Activated CD8-positive, alpha-beta T cell treated with anti-CD3 and anti-CD28 coated beads, Interleukin-2, amount 10 ng/mL, durations not matched to agents 7 days and 5 days (primary cell): ENCODE measurements at regions not wholly inside any gene's neighbourhood (a gene's known extent, or its start where the extent isn't known, plus 50 kb on each side); places are given as distances from the start of the nearest gene placed in this dataset.

Experiments
- ATAC-seq: fragments of 150-1000 bp; cut with Tn5 transposase; one replicate; pipeline ENCODE4 v1.10.0; 2021; ENCODE audit warnings: moderate library complexity
- CTCF ChIA-PET: fragments of 350-600 bp; sonication (Branson Sonifier 250); formaldehyde crosslinking; loops from one replicate; lab custom pipeline; 2021; ENCODE audit warnings: antibody characterized with exemption; lab: Charles Lee
- POLR2A ChIA-PET: fragments of 350-600 bp; sonication (Branson Sonifier 250); formaldehyde crosslinking; loops from one replicate; lab custom pipeline; 2021; ENCODE audit warnings: antibody characterized with exemption; lab: Charles Lee
- DNase-seq: peaks from one replicate; pipeline ENCODE4 v3.0.0-alpha.2; 2020
- H3K27ac Mint-ChIP-seq: one replicate; pipeline ENCODE4 v1.8.0; 2021; ENCODE audit warnings: mild to moderate bottlenecking, mixed read lengths
- H3K27me3 Mint-ChIP-seq: one replicate; pipeline ENCODE4 v1.8.0; 2021; ENCODE audit warnings: low read depth, mixed read lengths
- H3K36me3 Mint-ChIP-seq: one replicate; pipeline ENCODE4 v1.8.0; 2021; ENCODE audit warnings: low read depth, mixed read lengths
- H3K4me1 Mint-ChIP-seq: one replicate; pipeline ENCODE4 v1.8.0; 2021; ENCODE audit warnings: low read depth, mixed read lengths
- H3K4me3 Mint-ChIP-seq: one replicate; pipeline ENCODE4 v1.8.0; 2021; ENCODE audit warnings: mild to moderate bottlenecking, mixed read lengths
- H3K9me3 Mint-ChIP-seq: one replicate; pipeline ENCODE4 v1.8.0; 2022; ENCODE audit warnings: mixed read lengths; ENCODE audit not compliant: insufficient read depth

DNA sequence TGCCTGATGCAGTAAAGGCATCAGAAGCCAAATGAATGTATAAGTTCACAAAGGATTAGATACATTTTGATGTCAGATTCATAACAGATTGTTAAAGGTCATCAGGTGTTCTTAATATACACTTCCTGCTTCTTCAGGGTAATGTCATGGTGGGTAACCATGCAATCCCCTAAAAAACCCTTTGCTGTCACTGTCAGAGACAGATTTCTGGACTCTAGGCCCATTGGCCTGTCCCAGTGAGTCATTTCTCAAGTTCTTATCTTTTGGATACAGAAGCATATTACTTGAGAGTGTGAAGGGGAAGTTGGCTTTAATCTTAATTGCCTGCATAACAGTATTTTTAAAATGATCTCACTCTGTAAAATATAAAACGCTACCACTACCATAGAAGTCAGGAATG is 895.6 kb upstream of the MAP3K7 start:
- ATAC-seq = no peak
- ChIA-PET POLR2A (no interaction called here), CTCF (no interaction called here)
- H3K27me3 Mint-ChIP-seq = no peaks in the 10 kb centered on the region
- no peak for DNase-seq
- no peaks in the 10 kb centered on the region for H3K36me3 Mint-ChIP-seq
- no peak overlapping the region for H3K27ac Mint-ChIP-seq
- H3K9me3 Mint-ChIP-seq = no peaks in the 10 kb centered on the region
- no peak overlapping the region for H3K4me3 Mint-ChIP-seq
- no peaks in the 10 kb centered on the region for H3K4me1 Mint-ChIP-seq

DNA sequence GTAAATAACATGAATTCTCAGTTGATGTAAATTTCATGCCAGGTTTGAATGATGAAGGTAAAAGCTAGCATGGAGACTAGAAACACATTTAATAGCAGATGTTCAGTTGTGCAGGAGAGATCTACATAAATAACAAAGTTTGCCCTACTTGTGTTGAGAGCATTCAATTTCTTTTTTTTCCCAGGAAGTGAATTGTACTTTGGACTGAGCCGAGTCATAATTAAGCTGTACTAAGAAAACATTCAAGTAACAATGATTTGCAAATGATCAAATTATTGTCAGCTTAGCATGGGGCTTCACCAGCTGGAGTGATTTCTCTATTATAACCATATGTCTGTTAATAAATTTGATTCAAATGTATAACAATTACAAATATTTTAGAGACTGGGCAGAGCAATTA is 893.5 kb upstream of the MAP3K7 start:
- ATAC-seq (no peak), DNase-seq (no peak)
- CTCF ChIA-PET = no interaction called here
- Mint-ChIP-seq H3K36me3 (no peaks in the 10 kb centered on the region), H3K4me1 (no peaks in the 10 kb centered on the region), H3K9me3 (no peaks in the 10 kb centered on the region), H3K27me3 (no peaks in the 10 kb centered on the region), H3K4me3 (no peak overlapping the region), H3K27ac (no peak overlapping the region)
- POLR2A ChIA-PET = no interaction called here

DNA sequence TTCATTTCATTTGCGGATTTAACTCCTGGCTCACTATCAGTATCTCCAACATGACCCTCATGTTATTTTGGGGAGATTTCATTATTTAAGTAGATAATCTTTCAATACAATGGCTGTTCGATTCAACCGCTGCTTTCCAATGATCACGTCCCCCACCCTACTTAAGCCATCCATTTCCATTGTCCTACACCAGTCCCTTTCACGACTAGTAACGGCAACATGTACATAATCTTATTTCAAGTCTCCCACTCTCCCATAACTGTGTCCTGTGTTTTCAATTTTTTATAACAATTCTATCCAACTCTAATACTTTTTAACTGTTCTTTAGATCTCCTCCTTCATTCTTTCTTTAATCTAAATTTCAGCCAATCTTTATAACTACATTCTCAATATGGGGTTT is 890.8 kb upstream of the MAP3K7 start:
- Mint-ChIP-seq H3K9me3 (no peaks in the 10 kb centered on the region), H3K27ac (no peak overlapping the region), H3K27me3 (no peaks in the 10 kb centered on the region), H3K36me3 (no peaks in the 10 kb centered on the region), H3K4me3 (no peak overlapping the region), H3K4me1 (no peaks in the 10 kb centered on the region)
- ChIA-PET CTCF (no interaction called here), POLR2A (no interaction called here)
- no peak for ATAC-seq
- DNase-seq = no peak

DNA sequence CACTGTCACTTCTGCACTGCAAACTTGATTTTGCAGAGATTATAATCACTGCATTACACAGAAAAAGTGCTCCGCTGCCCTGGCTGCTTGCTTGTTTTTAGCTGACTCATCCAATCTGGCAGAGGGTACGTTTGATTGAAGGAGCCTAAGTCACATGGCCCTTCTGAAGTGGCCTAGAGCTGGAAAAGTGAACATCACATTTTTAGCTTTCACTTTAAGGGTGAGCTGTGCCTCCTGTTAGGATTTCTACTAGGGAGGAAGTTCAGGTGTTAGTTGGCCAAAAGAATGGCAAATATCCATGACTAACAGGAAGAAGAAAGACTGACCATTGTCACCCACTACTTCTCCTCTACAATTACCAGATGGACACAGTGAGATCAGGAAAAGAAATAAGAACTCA is 889.1 kb upstream of the MAP3K7 start:
- no peaks in the 10 kb centered on the region for H3K9me3 Mint-ChIP-seq
- no peak for DNase-seq
- no peak for ATAC-seq
- ChIA-PET POLR2A (no interaction called here), CTCF (no interaction called here)
- H3K4me3 Mint-ChIP-seq = no peak overlapping the region
- no peaks in the 10 kb centered on the region for H3K36me3 Mint-ChIP-seq
- no peaks in the 10 kb centered on the region for H3K27me3 Mint-ChIP-seq
- no peak overlapping the region for H3K27ac Mint-ChIP-seq
- H3K4me1 Mint-ChIP-seq = no peaks in the 10 kb centered on the region

DNA sequence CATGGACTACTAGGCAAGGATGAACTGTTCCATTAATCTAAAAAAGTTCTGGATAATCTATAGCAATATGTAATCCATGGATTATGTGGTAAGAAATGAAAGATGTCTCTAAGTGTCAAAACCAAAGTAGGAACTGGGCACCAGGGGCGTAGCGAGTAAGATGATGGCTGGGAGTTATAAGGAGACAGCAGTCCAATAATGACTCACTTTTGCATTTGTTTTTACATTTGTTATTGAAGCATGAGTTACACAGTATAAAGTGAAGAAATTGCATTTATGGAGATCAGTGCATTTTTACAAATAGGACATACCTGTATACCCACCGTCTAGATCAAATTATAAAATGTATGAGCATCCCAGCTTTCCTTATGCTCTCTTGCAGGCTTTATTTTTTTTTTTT is 878.5 kb upstream of the MAP3K7 start:
- ATAC-seq (no peak), DNase-seq (no peak)
- Mint-ChIP-seq H3K9me3 (no peaks in the 10 kb centered on the region), H3K27me3 (no peaks in the 10 kb centered on the region), H3K4me1 (no peaks in the 10 kb centered on the region), H3K36me3 (no peaks in the 10 kb centered on the region), H3K27ac (no peak overlapping the region), H3K4me3 (no peak overlapping the region)
- POLR2A ChIA-PET = no interaction called here
- CTCF ChIA-PET = no interaction called here

DNA sequence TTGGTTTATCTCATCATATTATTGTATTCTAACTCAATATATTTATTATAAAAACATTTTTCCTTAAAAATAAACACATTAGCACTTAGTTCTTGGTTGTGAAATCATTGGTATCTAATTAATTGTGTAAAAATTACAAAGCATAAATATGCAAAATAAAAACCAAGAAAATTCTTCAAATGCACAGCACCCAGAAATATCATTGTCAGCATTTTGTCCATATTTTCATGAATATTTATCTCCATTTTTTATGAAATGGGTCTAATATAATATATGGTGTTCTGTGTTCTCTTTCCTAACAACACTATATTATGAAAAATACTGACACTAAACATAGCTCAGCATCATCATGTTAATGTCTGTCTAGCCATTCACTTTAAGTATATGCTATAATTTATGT is 877.8 kb upstream of the MAP3K7 start:
- no peak overlapping the region for H3K27ac Mint-ChIP-seq
- H3K9me3 Mint-ChIP-seq = no peaks in the 10 kb centered on the region
- ChIA-PET CTCF (no interaction called here), POLR2A (no interaction called here)
- no peaks in the 10 kb centered on the region for H3K36me3 Mint-ChIP-seq
- H3K4me3 Mint-ChIP-seq = no peak overlapping the region
- ATAC-seq (no peak), DNase-seq (no peak)
- no peaks in the 10 kb centered on the region for H3K27me3 Mint-ChIP-seq
- H3K4me1 Mint-ChIP-seq = no peaks in the 10 kb centered on the region

DNA sequence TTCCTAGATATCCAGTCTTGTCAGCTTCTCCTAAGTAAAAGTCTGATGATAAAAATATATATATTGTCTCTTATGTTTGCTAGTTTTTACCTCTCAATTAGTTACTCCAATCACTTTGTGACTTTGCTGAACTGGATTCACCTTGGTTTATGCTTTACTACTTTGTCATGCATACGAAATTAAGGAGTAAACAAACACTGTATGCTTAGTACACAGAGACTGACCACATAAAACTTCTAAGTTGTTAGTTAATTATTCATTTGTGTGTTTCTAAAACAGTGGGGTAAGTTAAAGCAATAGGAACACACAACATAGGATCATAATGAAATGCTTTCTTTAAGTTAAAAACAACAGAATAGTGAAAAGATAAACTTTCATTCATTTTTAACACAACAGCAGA is 877.3 kb upstream of the MAP3K7 start:
- no peak for DNase-seq
- H3K4me1 Mint-ChIP-seq = no peaks in the 10 kb centered on the region
- ATAC-seq = no peak
- H3K36me3 Mint-ChIP-seq = no peaks in the 10 kb centered on the region
- H3K9me3 Mint-ChIP-seq = no peaks in the 10 kb centered on the region
- H3K4me3 Mint-ChIP-seq = no peak overlapping the region
- POLR2A ChIA-PET = no interaction called here
- CTCF ChIA-PET = no interaction called here
- H3K27ac Mint-ChIP-seq = no peak overlapping the region
- no peaks in the 10 kb centered on the region for H3K27me3 Mint-ChIP-seq

DNA sequence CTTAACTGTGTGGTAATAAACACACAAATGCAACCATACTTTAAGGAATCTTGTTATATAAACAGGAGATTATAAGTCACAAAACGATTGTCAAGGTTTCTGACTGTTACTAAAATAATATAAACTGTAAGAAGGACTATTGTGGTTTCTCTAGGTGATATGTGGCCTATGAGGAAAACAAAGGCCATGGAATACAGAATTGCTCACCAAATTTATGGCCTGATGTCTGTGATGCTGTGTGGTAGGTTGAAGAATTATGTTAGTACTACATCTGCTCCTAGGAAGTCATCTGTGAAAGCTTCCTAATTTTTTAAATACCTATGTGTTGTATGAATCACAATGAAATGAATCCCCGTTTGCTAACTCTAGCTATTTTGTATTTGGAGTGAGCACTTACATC is 875.4 kb upstream of the MAP3K7 start:
- Mint-ChIP-seq H3K27ac (no peak overlapping the region), H3K9me3 (no peaks in the 10 kb centered on the region), H3K27me3 (no peaks in the 10 kb centered on the region), H3K4me1 (no peaks in the 10 kb centered on the region), H3K36me3 (no peaks in the 10 kb centered on the region), H3K4me3 (no peak overlapping the region)
- ChIA-PET CTCF (no interaction called here), POLR2A (no interaction called here)
- ATAC-seq = no peak
- no peak for DNase-seq

DNA sequence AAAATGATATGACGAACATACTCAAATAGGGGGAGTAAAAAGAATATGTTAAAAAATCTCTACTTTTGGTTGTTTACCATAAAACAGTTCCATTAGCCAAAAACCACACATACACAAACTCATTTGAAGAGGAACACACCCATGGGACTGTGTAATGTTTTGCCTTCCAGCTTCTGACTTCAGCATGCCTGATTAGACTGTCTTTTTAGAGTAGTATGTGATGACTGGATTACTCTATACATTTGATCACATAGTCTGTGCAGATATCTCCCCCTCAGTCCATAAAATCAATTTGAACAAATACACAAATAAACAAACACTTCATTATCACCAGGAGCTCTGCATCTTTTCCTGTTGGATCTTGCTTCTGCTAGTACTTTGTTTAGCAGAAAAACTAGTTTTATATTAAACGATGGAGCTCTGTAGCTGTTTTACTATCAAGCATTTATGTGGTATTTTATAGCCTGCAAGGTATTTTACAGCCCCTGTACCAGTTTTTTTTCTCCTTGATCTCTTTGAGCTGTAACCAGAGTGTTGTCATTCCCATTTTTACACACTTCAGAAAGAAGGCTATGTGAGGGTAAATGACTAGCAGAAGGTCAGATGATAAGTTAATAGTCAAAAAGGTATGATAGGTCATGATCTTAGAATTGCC is 866.5 kb upstream of the MAP3K7 start:
- Mint-ChIP-seq H3K36me3 (no peaks in the 10 kb centered on the region), H3K27me3 (no peaks in the 10 kb centered on the region), H3K9me3 (no peaks in the 10 kb centered on the region), H3K27ac (no peak overlapping the region), H3K4me1 (no peaks in the 10 kb centered on the region), H3K4me3 (no peak overlapping the region)
- CTCF ChIA-PET = no interaction called here
- POLR2A ChIA-PET = no interaction called here
- no peak for DNase-seq
- no peak for ATAC-seq

DNA sequence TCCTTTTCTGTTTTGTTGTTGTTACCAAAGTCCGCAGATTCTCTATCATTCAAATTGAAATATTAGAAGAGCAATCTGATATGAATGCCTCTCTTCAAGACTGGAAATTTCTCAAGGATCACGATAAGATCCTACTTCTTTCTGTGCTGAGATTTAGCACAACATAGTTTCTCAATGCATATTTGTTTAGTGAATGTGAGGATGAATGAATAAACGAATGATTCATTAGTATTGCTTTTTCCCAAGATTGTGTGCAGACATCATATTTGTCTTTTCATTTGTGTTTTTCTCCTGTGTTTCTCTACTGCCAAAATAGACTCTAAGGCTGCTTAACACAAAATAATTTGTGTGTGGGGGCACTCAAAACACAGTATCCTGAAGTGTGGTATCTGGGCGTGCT is 862.7 kb upstream of the MAP3K7 start:
- H3K4me1 Mint-ChIP-seq = no peaks in the 10 kb centered on the region
- H3K27ac Mint-ChIP-seq = no peak overlapping the region
- no peaks in the 10 kb centered on the region for H3K36me3 Mint-ChIP-seq
- DNase-seq (no peak), ATAC-seq (no peak)
- CTCF ChIA-PET = no interaction called here
- POLR2A ChIA-PET = no interaction called here
- no peaks in the 10 kb centered on the region for H3K9me3 Mint-ChIP-seq
- no peaks in the 10 kb centered on the region for H3K27me3 Mint-ChIP-seq
- H3K4me3 Mint-ChIP-seq = no peak overlapping the region

DNA sequence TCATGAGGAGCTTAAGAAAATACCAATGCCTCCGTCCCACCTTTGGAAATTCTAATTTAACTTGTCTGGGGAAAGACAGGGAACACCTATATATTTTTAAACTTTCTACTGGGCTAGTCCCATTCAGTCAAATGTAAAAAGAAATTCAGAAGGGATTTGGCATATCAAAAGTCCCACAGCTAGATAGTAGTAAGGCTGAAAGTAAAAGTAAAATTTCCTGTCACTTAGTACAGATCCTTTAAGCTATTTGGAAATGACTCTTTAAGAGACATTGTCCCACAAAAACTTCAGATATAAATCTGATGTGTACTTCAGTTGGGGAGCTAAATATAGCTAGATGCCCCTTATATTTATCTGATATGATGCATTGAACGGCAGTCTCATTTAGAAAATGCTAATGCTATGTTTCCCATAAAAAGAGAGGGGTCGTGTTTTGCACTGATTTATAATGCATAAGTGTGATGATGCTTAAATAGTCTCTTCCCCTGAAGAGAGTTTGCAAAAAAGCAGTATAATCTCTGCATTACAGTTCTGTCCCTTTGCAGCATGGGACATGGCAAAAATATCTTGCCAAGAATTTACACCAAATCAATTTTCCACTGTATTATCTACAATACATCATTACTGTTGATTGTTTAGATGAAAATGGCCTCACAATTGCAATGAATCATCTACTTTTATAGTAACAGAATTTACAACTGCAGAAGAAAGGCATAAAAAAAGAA is 860.8 kb upstream of the MAP3K7 start:
- ChIA-PET POLR2A (no interaction called here), CTCF (no interaction called here)
- H3K36me3 Mint-ChIP-seq = no peaks in the 10 kb centered on the region

DNA sequence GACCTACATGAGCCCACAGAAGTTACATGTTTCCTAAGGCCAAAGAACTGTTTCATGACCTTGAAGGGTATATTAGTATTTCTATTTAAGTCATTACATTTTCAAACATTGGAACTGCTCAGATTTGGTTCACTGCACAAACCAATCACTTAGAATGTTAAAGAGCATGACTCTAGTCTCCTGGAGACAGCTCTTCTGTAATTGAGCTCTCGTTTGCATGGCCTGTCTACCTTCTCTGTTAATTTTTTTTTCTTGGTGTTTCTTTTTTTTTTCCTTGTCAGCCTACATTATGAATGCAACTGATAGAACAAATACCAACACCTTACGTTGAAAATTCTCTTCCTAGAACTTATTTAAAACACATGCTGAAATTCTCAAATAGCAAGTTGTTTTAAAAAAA is 860.2 kb upstream of the MAP3K7 start:
- CTCF ChIA-PET = no interaction called here
- Mint-ChIP-seq H3K4me3 (no peak overlapping the region), H3K4me1 (no peaks in the 10 kb centered on the region), H3K27me3 (no peaks in the 10 kb centered on the region), H3K9me3 (no peaks in the 10 kb centered on the region), H3K36me3 (no peaks in the 10 kb centered on the region), H3K27ac (no peak overlapping the region)
- POLR2A ChIA-PET = no interaction called here
- no peak for ATAC-seq
- no peak for DNase-seq

More for the DNA sequence above, 860.8 kb upstream of the MAP3K7 start:
- no peaks in the 10 kb centered on the region for H3K27me3 Mint-ChIP-seq
- no peaks in the 10 kb centered on the region for H3K9me3 Mint-ChIP-seq
- no peaks in the 10 kb centered on the region for H3K4me1 Mint-ChIP-seq
- ATAC-seq = no peak
- no peak overlapping the region for H3K27ac Mint-ChIP-seq
- DNase-seq = no peak
- no peak overlapping the region for H3K4me3 Mint-ChIP-seq

DNA sequence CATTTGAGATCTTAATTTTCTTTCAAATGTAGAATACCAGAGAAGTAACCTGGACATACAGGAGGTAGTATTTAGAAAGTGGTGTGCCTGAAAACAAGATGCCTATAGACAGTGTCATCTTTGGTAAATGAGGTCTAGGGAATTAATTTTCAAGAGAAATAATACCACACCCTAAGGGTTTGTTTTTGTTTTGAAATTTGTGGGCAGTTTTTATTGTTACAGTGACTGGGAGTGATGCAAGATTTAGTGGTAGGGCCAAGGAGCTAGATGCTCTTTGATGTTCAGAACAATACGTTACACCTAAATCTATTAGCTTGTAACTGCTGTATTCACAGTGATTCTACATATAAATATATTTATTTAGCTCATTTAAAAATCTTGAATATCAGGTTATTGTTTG is 856.5 kb upstream of the MAP3K7 start:
- no peak for DNase-seq
- no peak overlapping the region for H3K27ac Mint-ChIP-seq
- POLR2A ChIA-PET = no interaction called here
- H3K27me3 Mint-ChIP-seq = no peaks in the 10 kb centered on the region
- H3K9me3 Mint-ChIP-seq = no peaks in the 10 kb centered on the region
- no peaks in the 10 kb centered on the region for H3K36me3 Mint-ChIP-seq
- no peak overlapping the region for H3K4me3 Mint-ChIP-seq
- ATAC-seq = no peak
- CTCF ChIA-PET = no interaction called here
- H3K4me1 Mint-ChIP-seq = no peaks in the 10 kb centered on the region
